ENCODE measurements at regions not wholly inside any gene's neighbourhood (a gene's known extent, or its start where the extent isn't known, plus 50 kb on each side); places are given as distances from the start of the nearest gene placed in this dataset.

- no peak for DNase-seq
Measured at GRCh38 chr20:20875716-20876115, 163.3 kb upstream of the RALGAPA2 start.

- no peak for DNase-seq
Measured at GRCh38 chr20:20872428-20872827, 160.0 kb upstream of the RALGAPA2 start.

DNA sequence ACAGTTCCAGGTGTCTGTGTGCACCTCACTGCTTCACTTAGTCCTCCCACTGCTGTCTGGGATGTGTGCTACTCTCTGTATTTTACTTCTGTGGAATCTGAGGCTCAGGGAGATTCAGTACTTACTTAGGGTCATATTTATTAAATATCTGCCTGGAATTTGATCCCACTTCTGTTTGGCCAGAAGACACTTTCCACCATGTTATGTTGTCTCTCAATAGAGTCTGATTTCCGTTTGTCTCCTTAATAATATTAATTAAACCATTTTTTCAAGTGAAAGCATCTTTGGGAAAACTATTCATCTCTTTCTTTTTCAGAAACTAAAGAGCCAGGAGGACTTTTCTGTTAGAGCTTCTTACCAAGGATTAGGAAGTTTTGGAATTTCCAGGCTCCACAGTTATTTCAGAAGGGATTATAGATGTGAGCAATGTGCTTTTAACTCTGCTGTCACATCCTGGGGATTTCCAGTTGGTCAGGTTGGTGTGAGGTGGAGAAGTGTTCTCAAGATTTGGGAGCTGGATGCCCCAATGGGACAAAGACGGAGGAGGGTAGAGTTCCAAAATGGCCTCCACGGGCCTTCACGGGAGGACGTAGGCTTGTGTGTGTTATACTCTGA is 156.8 kb upstream of the RALGAPA2 start:
- DNase-seq, result no peak

DNA sequence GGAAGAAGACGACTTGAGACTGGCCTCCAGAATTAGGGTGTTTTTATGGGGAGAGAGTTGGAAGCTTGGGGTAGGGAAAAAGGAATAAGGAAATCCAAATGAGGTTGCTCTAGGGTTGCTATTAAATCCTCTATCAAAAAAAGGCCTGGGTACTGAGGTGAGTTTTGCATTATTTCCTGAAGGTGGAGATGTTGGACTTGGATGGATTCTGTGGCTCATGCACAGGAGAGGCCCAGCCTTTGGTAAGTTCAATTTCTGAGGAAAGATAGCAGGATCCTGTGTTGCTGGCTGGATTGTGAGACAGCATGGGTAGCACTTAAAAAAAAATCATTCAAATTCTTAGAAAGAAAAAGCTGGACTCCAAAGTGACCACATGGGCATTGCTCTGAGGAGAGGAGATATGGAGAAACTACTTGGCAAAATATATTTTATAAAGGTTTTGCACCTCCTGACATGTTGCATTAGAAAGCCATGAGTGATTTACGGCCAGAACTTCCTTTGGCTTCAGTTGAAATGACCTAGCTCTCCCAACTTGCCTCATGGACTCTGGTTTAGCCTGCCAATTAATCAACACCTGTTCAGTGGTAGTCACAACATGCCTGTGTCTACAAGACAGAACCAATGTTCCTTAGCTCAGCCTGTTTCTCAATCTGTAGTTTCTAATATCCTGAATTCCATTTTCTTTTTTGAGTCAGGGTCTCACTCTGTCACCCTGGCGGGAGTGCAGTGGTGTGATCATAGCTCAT is 152.1 kb upstream of the RALGAPA2 start:
- no peak for DNase-seq

- DNase-seq, result peak; percentile 77
Measured at GRCh38 chr20:20860078-20860806, 147.8 kb upstream of the RALGAPA2 start.

GRCh38 chr20:20859510-20859909 is 147.1 kb upstream of the RALGAPA2 start:
- no peak for DNase-seq

GRCh38 chr20:20856956-20857355 is 144.5 kb upstream of the RALGAPA2 start:
- DNase-seq, result no peak

DNA sequence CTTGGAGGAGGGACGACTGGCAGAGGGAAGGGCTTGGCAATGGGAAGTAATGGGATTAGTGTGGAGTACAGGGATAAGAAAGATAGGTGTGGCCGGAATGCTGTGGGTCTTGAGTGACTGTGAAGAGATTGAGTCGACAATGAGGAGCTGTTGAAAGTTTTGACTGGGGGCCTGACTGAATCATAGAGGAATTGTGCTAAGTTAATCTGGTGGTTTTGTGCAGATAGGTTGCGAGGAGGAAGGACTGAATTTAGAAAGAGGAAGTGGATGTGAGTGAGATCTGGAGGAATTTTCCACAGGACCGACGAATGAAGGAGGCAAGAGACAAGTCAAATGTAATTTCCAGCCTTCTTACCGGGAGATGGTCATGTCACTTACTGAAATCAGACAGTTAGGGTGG is 143.9 kb upstream of the RALGAPA2 start:
- DNase-seq, result no peak

DNA sequence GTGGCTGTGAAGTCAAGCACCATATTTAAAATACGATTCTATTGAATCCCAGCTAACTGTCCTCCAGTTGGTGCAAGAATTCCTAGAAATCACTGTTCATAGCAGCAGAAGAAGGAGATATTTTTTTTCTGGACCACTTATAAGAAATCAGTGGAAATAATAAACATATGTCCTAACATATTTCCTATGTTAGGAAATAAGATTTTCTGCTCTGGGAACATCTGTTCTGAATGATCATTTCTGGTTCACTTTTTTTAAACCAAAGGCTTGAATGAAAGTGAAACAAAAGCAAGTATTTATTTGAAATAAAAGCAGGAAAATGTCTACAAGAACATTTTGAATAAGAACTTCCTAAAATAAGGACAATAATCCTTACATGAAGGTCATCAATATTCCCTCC is 138.9 kb upstream of the RALGAPA2 start:
- no peak for DNase-seq

DNA sequence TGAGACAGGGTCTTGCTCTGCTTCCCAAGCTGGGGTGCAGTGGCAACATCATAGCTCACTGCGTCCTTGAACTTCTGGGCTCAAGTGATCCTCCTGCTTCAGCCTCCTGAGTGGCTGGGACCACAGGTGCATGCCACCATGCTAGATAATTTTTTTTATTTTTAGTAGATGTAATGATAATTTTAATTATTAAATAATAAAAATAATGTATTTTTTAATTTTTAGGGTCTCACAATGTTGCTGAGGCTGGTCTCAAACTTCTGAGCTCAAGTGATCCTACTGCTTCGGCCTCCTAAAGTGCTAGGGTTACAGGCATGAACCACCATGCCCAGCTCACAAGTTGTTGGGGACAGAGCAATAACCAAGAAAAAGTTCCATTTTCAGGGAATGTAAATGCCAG is 138.0 kb upstream of the RALGAPA2 start:
- no peak for DNase-seq

DNA sequence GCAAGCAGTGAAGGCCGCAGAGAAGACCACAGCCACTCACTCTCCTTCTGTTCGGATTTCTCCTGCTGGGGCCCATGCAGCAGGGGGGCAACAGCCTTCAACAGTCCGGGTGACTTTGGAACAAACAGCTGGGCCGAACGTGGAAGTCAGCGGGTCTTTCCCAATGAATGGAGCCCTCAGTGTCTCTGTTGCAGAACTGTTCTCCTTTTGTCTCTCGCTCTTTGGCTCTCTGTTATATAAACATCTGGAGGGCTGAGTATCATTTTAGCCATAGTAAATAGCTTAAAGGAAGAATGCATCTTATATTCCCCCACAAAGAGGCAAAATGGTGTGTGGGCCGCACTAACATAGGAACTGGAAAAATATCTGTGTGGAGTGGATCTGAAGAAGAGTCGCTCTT is 136.7 kb upstream of the RALGAPA2 start:
- DNase-seq, result no peak

DNA sequence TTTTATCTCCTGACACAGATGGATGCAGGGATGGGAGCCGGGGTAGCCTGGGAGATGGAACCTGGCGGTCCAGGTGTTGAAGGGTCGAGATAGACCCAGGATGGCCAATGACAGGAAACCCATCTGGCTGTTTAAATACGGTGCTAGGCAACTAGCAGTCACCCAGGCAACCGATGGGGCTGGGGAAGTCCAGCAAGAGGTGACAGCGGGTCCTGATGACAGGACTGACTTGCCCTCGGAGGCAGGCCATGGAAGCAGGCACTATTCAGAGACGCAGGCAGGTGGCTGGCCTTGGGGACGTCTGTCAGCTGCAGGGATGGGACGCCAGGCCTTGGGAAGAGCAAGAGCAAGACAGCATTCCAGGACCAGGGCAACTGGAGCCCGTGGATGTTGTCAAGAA is 135.4 kb upstream of the RALGAPA2 start:
- DNase-seq, result no peak

GRCh38 chr20:20843982-20844381 is 131.5 kb upstream of the RALGAPA2 start:
- no peak for DNase-seq

DNA sequence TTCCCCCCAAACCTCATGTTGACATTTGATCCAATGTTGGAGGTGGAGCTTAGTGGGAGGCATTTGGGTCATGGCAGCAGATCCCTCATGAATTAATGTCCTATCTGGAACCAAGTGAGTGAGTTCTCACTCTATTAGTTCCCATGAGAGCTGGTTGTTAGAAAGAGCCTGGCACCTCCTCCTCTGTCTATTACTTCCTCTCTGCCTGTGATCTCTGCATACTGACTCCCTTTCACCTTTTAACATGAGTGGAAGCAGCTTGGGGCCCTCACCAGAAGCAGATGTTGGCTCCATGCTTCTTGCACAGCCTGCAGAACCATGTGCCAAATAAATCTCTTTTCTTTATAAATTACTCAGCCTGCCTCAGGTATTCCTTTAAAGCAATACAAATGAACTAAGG is 127.3 kb upstream of the RALGAPA2 start:
- no peak for DNase-seq

DNA sequence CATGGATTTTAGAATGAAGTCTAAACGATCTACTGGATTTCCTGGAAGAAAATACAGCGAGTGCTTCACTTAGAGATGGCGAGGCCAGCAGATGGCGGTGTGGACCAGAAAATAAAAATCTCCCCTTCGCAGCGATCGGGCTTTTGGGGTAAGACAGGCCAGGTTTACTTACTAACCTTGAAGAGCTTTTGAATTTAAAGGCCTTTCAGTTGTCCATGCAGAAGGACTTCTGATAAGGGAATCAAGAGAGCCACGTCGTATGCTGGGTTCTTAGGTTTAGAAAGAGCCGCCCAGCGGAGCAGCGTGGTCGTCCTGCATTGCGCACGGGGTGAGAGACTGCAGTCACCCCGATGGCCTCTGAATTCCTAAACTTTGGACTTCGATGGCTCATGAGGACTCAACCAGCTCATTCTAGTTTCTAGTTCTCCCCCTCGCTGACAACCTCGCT is 125.2 kb upstream of the RALGAPA2 start:
- peak; percentile 43 for DNase-seq

- no peak for DNase-seq
Measured at GRCh38 chr20:20836836-20837235, 124.4 kb upstream of the RALGAPA2 start.

DNA sequence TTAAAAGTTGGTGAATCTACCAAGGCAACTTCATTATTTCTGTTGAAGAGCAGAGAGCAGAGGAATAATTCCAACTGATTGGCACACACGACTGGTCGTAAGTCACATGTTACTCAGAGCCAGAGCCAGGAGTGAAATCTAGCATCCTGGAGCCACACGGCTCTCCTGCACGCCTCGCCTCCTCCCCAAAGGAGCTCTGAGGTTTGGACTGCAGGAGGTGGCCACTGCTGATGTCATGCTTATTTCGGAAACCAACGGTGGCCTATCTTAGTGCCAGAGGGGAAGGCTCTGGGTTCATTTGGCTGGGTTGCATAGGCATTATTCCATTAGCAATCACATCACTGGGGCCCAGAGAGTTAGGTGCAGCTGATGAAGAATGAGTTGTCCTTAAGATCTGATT is 123.5 kb upstream of the RALGAPA2 start:
- no peak for DNase-seq

GRCh38 chr20:20834008-20834407 is 121.6 kb upstream of the RALGAPA2 start:
- DNase-seq, result no peak

- no peak for DNase-seq
Measured at GRCh38 chr20:20832715-20833114, 120.3 kb upstream of the RALGAPA2 start.

GRCh38 chr20:20831794-20832193 is 119.3 kb upstream of the RALGAPA2 start:
- DNase-seq, result no peak

DNA sequence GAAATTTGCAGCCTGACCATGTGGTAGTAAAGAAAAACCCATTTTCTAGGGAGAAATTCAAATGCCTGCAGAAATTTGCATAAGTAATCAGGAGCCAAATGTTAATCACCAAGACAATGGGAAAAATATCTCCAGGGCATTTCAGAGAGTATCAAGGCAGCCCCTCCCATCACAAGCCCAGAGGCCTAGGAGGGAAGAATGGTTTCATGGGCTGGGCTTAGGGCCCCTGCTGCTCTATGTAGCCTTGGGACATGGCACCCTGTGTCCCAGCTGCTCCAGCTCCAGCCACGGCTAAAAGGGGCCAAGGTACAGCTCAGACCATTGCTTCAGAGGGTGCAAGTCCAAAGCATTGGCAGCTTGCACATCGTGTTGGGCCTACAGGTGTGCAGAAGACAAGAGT is 117.2 kb upstream of the RALGAPA2 start:
- no peak for DNase-seq

DNA sequence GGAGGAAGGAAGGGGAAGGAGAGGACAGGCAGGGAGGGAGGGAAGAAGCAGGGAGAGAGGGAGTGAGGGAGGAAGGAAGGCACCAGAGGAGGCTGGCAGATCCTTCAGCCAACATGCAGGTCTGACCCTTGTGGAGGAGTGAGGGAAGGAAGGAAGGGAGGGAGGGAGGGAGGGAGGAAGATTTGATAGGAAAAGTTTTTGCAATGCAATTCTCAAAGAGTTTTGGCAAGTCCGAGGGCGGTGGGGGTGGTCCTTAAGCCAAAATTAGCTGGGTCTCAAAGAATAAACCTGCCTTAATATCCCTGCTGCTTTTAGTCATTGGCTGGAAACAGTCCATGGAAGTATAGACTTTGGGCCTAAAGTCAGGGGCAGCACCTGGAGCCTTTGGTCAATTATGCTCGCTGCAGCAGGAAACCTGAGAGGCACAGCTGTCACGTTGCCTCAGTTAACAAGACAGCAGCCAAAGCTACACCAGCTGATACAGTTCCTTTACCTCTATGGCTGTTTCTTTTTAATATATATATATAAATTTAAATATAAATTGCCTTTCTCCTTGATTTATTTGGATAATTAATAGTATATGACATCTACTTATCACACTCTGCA is 115.7 kb upstream of the RALGAPA2 start:
- no peak for DNase-seq

GRCh38 chr20:20824924-20825584 is 112.6 kb upstream of the RALGAPA2 start:
- DNase-seq, result no peak
